Naive thymus-derived CD4-positive, alpha-beta T cell (primary cell): ENCODE measurements at regions not wholly inside any gene's neighbourhood (a gene's known extent, or its start where the extent isn't known, plus 50 kb on each side); places are given as distances from the start of the nearest gene placed in this dataset.

Experiments used
- ATAC-seq: fragments of 150-1000 bp; cut with Tn5 transposase; 2 replicates; pipeline ENCODE4 v1.10.0; 2021; ENCODE audit warnings: mild to moderate bottlenecking, moderate library complexity
- CTCF ChIA-PET: fragments of 350-600 bp; sonication (Branson Sonifier 250); formaldehyde crosslinking; loops from one replicate; lab custom pipeline; 2021; ENCODE audit warnings: antibody characterized with exemption; lab: Charles Lee
- POLR2A ChIA-PET: fragments of 350-600 bp; sonication (Branson Sonifier 250); formaldehyde crosslinking; loops from one replicate; lab custom pipeline; 2021; ENCODE audit warnings: antibody characterized with exemption, inconsistent platforms; lab: Charles Lee
- DNase-seq, 9 donors: peaks; one replicate each; pipeline versions ENCODE4 v3.0.0 to v3.0.0-alpha.2; 2020 to 2022; ENCODE audit warnings: mixed read lengths in 1 of 9
- H3K27ac ChIP-seq: one replicate; pipeline ENCODE4 v1.7.0; 2013; ENCODE audit warnings: mild to moderate bottlenecking, low read depth, low read length, moderate library complexity
- H3K27me3 ChIP-seq, 2 donors: one replicate each; pipeline ENCODE4 v1.7.0; 2013; ENCODE audit warnings: low read length in 2 of 2, mild to moderate bottlenecking in 2 of 2, moderate library complexity in 2 of 2; ENCODE audit not compliant: control insufficient read depth in 2 of 2, insufficient read depth in 2 of 2
- H3K36me3 ChIP-seq, 3 experiments: 1 replicate in 2 of 3; 2 replicates in 1 of 3; pipeline ENCODE4 v1.7.0; 2013; ENCODE audit warnings: low read length in 3 of 3, mild to moderate bottlenecking in 3 of 3, moderate library complexity in 1 of 3; ENCODE audit not compliant: insufficient read depth in 3 of 3, control insufficient read depth in 2 of 3
- H3K4me1 ChIP-seq, 2 donors: one replicate each; pipeline ENCODE4 v1.7.0; 2013; ENCODE audit warnings: low read length in 2 of 2, mild to moderate bottlenecking in 2 of 2, moderate library complexity in 1 of 2; ENCODE audit not compliant: control insufficient read depth in 2 of 2, insufficient read depth in 2 of 2
- H3K4me3 ChIP-seq: 2 replicates; pipeline ENCODE4 v1.7.0; 2013; ENCODE audit warnings: mild to moderate bottlenecking, low read length
- H3K9me3 ChIP-seq, 3 experiments: 1 replicate in 2 of 3; 2 replicates in 1 of 3; pipeline ENCODE4 v1.7.0; 2013; ENCODE audit warnings: low read length in 3 of 3; ENCODE audit not compliant: control insufficient read depth in 2 of 3
- H3K27ac Mint-ChIP-seq, 9 donors: one replicate each; pipeline ENCODE4 v1.8.0; 2020 to 2022; ENCODE audit warnings: mixed read lengths in 9 of 9, mild to moderate bottlenecking in 8 of 9, moderate library complexity in 5 of 9, inconsistent platforms in 2 of 9
- H3K27me3 Mint-ChIP-seq, 5 donors: one replicate each; pipeline ENCODE4 v1.8.0; 2021 to 2022; ENCODE audit warnings: mixed read lengths in 5 of 5, mild to moderate bottlenecking in 1 of 5
- H3K36me3 Mint-ChIP-seq, 5 donors: one replicate each; pipeline ENCODE4 v1.8.0; 2020 to 2022; ENCODE audit warnings: mixed read lengths in 5 of 5, mild to moderate bottlenecking in 3 of 5, inconsistent platforms in 1 of 5
- H3K4me1 Mint-ChIP-seq, 7 donors: one replicate each; pipeline ENCODE4 v1.8.0; 2020 to 2022; ENCODE audit warnings: mixed read lengths in 7 of 7, mild to moderate bottlenecking in 3 of 7, inconsistent platforms in 1 of 7
- H3K4me3 Mint-ChIP-seq, 10 donors: one replicate each; pipeline ENCODE4 v1.8.0; 2020 to 2022; ENCODE audit warnings: mild to moderate bottlenecking in 10 of 10, mixed read lengths in 10 of 10, moderate library complexity in 6 of 10, inconsistent platforms in 2 of 10
- H3K9me3 Mint-ChIP-seq, 11 donors: one replicate each; pipeline ENCODE4 v1.8.0; 2020 to 2022; ENCODE audit warnings: mixed read lengths in 11 of 11, mild to moderate bottlenecking in 4 of 11, inconsistent platforms in 1 of 11, moderate library complexity in 1 of 11
- intact Hi-C, 2 donors: fragments of 100-400 bp; cut with micrococcal nuclease; formaldehyde crosslinking; loops; one replicate each; pipeline ENCODE4 v1.15.1; 2023

GRCh38 chr6:168990019-168990751 is 263.5 kb downstream of the THBS2 start:
- H3K27ac Mint-ChIP-seq: no peak overlapping the region
- ChIA-PET CTCF (no interaction called here), POLR2A (no interaction called here)
- H3K4me3 Mint-ChIP-seq: no peak overlapping the region
- no peak for DNase-seq
- H3K4me3 ChIP-seq: no peak overlapping the region
- H3K27ac ChIP-seq: no peak overlapping the region
- H3K27me3 Mint-ChIP-seq: peaks cover 0 to 1% (median 0%) of the 10 kb centered on the region in 5 donors
- no peaks in the 10 kb centered on the region for H3K36me3 ChIP-seq
- no peaks in the 10 kb centered on the region for H3K27me3 ChIP-seq
- H3K9me3 ChIP-seq: no peaks in the 10 kb centered on the region
- ATAC-seq: no peak
- no peaks in the 10 kb centered on the region for H3K4me1 Mint-ChIP-seq
- no peaks in the 10 kb centered on the region for H3K4me1 ChIP-seq
- intact Hi-C loops: no loop called here
- H3K36me3 Mint-ChIP-seq: no peaks in the 10 kb centered on the region
- H3K9me3 Mint-ChIP-seq: peaks cover 0 to 2% (median 0%) of the 10 kb centered on the region in 11 donors

GRCh38 chr6:168989421-168989820 is 264.2 kb downstream of the THBS2 start:
- H3K27me3 ChIP-seq: no peaks in the 10 kb centered on the region
- Mint-ChIP-seq H3K4me1 (no peaks in the 10 kb centered on the region), H3K4me3 (no peak overlapping the region), H3K9me3 (peaks cover 0 to 2% (median 0%) of the 10 kb centered on the region in 11 donors), H3K27me3 (peaks cover 0 to 9% (median 3%) of the 10 kb centered on the region in 5 donors), H3K36me3 (no peaks in the 10 kb centered on the region), H3K27ac (no peak overlapping the region)
- DNase-seq (no peak), ATAC-seq (no peak)
- ChIA-PET CTCF (no interaction called here), POLR2A (no interaction called here)
- no peak overlapping the region for H3K27ac ChIP-seq
- intact Hi-C loops: no loop called here
- no peak overlapping the region for H3K4me3 ChIP-seq
- H3K9me3 ChIP-seq: no peaks in the 10 kb centered on the region
- no peaks in the 10 kb centered on the region for H3K36me3 ChIP-seq
- H3K4me1 ChIP-seq: no peaks in the 10 kb centered on the region

- Histone ChIP-seq H3K27ac (no peak overlapping the region), H3K4me3 (no peak overlapping the region), H3K27me3 (no peaks in the 10 kb centered on the region), H3K9me3 (no peaks in the 10 kb centered on the region), H3K36me3 (no peaks in the 10 kb centered on the region), H3K4me1 (no peaks in the 10 kb centered on the region)
- ChIA-PET CTCF (no interaction called here), POLR2A (no interaction called here)
- ATAC-seq: no peak
- H3K27ac Mint-ChIP-seq: no peak overlapping the region
- peaks cover 0 to 9% (median 5%) of the 10 kb centered on the region in 5 donors for H3K27me3 Mint-ChIP-seq
- DNase-seq: no peak
- intact Hi-C loops: no loop called here
- no peaks in the 10 kb centered on the region for H3K36me3 Mint-ChIP-seq
- no peaks in the 10 kb centered on the region for H3K4me1 Mint-ChIP-seq
- H3K4me3 Mint-ChIP-seq: no peak overlapping the region
- H3K9me3 Mint-ChIP-seq: peaks cover 0 to 2% (median 0%) of the 10 kb centered on the region in 11 donors
These were observed 264.8 kb downstream of the THBS2 start for GRCh38 chr6:168988801-168989200.

GRCh38 chr6:168988280-168988679 is 265.4 kb downstream of the THBS2 start:
- ATAC-seq: no peak
- POLR2A ChIA-PET: no interaction called here
- H3K36me3 ChIP-seq: no peaks in the 10 kb centered on the region

GRCh38 chr6:168985705-168986104 is 267.9 kb downstream of the THBS2 start:
- no peaks in the 10 kb centered on the region for H3K4me1 ChIP-seq
- no peak for ATAC-seq
- H3K27ac Mint-ChIP-seq: no peak overlapping the region
- ChIA-PET POLR2A (no interaction called here), CTCF (no interaction called here)
- DNase-seq: no peak
- no peaks in the 10 kb centered on the region for H3K36me3 ChIP-seq
- H3K4me1 Mint-ChIP-seq: no peaks in the 10 kb centered on the region
- no peak overlapping the region for H3K4me3 Mint-ChIP-seq
- peaks cover 2 to 25% (median 16%) of the 10 kb centered on the region in 5 donors for H3K27me3 Mint-ChIP-seq
- H3K9me3 ChIP-seq: no peaks in the 10 kb centered on the region
- peaks cover 3 to 14% (median 8%) of the 10 kb centered on the region in 11 donors for H3K9me3 Mint-ChIP-seq
- intact Hi-C loops: no loop called here
- peaks cover 0 to 3% (median 0%) of the 10 kb centered on the region in 5 donors for H3K36me3 Mint-ChIP-seq
- no peak overlapping the region for H3K4me3 ChIP-seq
- H3K27ac ChIP-seq: no peak overlapping the region
- no peaks in the 10 kb centered on the region for H3K27me3 ChIP-seq

More at GRCh38 chr6:168988280-168988679, 265.4 kb downstream of the THBS2 start:
- Mint-ChIP-seq H3K9me3 (peaks cover 0 to 2% (median 0%) of the 10 kb centered on the region in 11 donors), H3K27me3 (peaks cover 0 to 15% (median 8%) of the 10 kb centered on the region in 5 donors), H3K4me3 (no peak overlapping the region), H3K4me1 (no peaks in the 10 kb centered on the region), H3K27ac (no peak overlapping the region), H3K36me3 (no peaks in the 10 kb centered on the region)
- Histone ChIP-seq H3K27ac (no peak overlapping the region), H3K27me3 (no peaks in the 10 kb centered on the region), H3K4me3 (no peak overlapping the region), H3K9me3 (no peaks in the 10 kb centered on the region), H3K4me1 (no peaks in the 10 kb centered on the region)
- intact Hi-C loops: no loop called here
- CTCF ChIA-PET: no interaction called here
- no peak for DNase-seq

- intact Hi-C loops: no loop called here
- Mint-ChIP-seq H3K4me3 (no peak overlapping the region), H3K27me3 (peaks cover 2 to 41% (median 19%) of the 10 kb centered on the region in 5 donors), H3K27ac (no peak overlapping the region), H3K9me3 (peaks cover 4 to 30% (median 19%) of the 10 kb centered on the region in 11 donors), H3K4me1 (no peaks in the 10 kb centered on the region), H3K36me3 (peaks cover 0 to 4% (median 0%) of the 10 kb centered on the region in 5 donors)
- Histone ChIP-seq H3K4me1 (no peaks in the 10 kb centered on the region), H3K36me3 (no peaks in the 10 kb centered on the region), H3K27ac (no peak overlapping the region), H3K4me3 (no peak overlapping the region), H3K27me3 (no peaks in the 10 kb centered on the region), H3K9me3 (peaks cover 0 to 8% (median 0%) of the 10 kb centered on the region in 3 experiments)
- CTCF ChIA-PET: no interaction called here
- DNase-seq: no peak
- POLR2A ChIA-PET: interaction anchor here (0.6 kb wide), 1 partner anchor 199 kb away, joined by 3 read pairs; no protein-coding TSS in a partner anchor
- ATAC-seq: no peak
These were observed 269.7 kb downstream of the THBS2 start for GRCh38 chr6:168983925-168984324.

- Mint-ChIP-seq H3K36me3 (peaks cover 0 to 4% (median 0%) of the 10 kb centered on the region in 5 donors), H3K27ac (no peak overlapping the region), H3K9me3 (peaks cover 4 to 30% (median 19%) of the 10 kb centered on the region in 11 donors), H3K27me3 (peaks cover 2 to 41% (median 19%) of the 10 kb centered on the region in 5 donors), H3K4me3 (no peak overlapping the region), H3K4me1 (no peaks in the 10 kb centered on the region)
- ChIA-PET CTCF (no interaction called here), POLR2A (no interaction called here)
- DNase-seq (no peak), ATAC-seq (no peak)
- H3K4me1 ChIP-seq: no peaks in the 10 kb centered on the region
- peaks cover 0 to 8% (median 0%) of the 10 kb centered on the region in 3 experiments for H3K9me3 ChIP-seq
- no peaks in the 10 kb centered on the region for H3K27me3 ChIP-seq
- no peak overlapping the region for H3K4me3 ChIP-seq
- H3K36me3 ChIP-seq: no peaks in the 10 kb centered on the region
- intact Hi-C loops: no loop called here
- no peak overlapping the region for H3K27ac ChIP-seq
These were observed 272.5 kb downstream of the THBS2 start for GRCh38 chr6:168981187-168981586.
